WTC11 (cell line): ENCODE measurements at regions not wholly inside any gene's neighbourhood (a gene's known extent, or its start where the extent isn't known, plus 50 kb on each side); places are given as distances from the start of the nearest gene placed in this dataset.
"Not testable (repeated sequence)": the region's sequence is repeated elsewhere in the genome, so short reads cannot be mapped to it uniquely, and the experiment has no call there.

ENCODE experiments used
- ARID4B ChIP-seq: sonication (generic); formaldehyde crosslinking; IDR thresholded peaks from 2 replicates; pipeline ENCODE4 v1.8.0; 2023; ENCODE audit warnings: missing genetic modification reagents, mild to moderate bottlenecking, borderline replicate concordance
- CTCF ChIP-seq: fragments of 200-600 bp; IDR thresholded peaks from 2 replicates; pipeline ENCODE4 v1.8.0; 2022; ENCODE audit warnings: antibody characterized with exemption
- ELF4 ChIP-seq: sonication (generic); formaldehyde crosslinking; IDR thresholded peaks from 2 replicates; pipeline ENCODE4 v1.8.1; 2022; ENCODE audit warnings: low read depth, mild to moderate bottlenecking, moderate library complexity, missing genetic modification reagents
- GABPB1 ChIP-seq: sonication (generic); formaldehyde crosslinking; IDR thresholded peaks from 2 replicates; pipeline ENCODE4 v1.8.1; 2023; ENCODE audit warnings: mild to moderate bottlenecking, missing genetic modification reagents
- NR3C1 ChIP-seq: sonication (generic); formaldehyde crosslinking; conservative IDR thresholded peaks from 2 replicates; pipeline ENCODE4 v1.8.1; 2023; ENCODE audit warnings: low read depth, mild to moderate bottlenecking, missing genetic modification reagents
- SP1 ChIP-seq: sonication (generic); formaldehyde crosslinking; conservative IDR thresholded peaks from 2 replicates; pipeline ENCODE4 v1.8.1; 2022; ENCODE audit warnings: missing genetic modification reagents
- TP53 ChIP-seq: sonication (generic); formaldehyde crosslinking; IDR thresholded peaks from 2 replicates; pipeline ENCODE4 v1.8.1; 2023; ENCODE audit warnings: mild to moderate bottlenecking, missing genetic modification reagents
- ZNF512 ChIP-seq: sonication (generic); formaldehyde crosslinking; IDR thresholded peaks from 2 replicates; pipeline ENCODE4 v1.8.1; 2022; ENCODE audit warnings: missing genetic modification reagents, borderline replicate concordance

GRCh38 chr1:29681416-29681815 is 445.1 kb downstream of the PTPRU start:
- TF ChIP-seq ZNF512 (CRISPR knock-in tag); CTCF; GABPB1 (CRISPR knock-in tag); SP1 (CRISPR knock-in tag); TP53 (CRISPR knock-in tag); NR3C1 (CRISPR knock-in tag); ELF4 (CRISPR knock-in tag); ARID4B (CRISPR knock-in tag): not testable (repeated sequence)
